ENCODE measurements at regions not wholly inside any gene's neighbourhood (a gene's known extent, or its start where the extent isn't known, plus 50 kb on each side); places are given as distances from the start of the nearest gene placed in this dataset.

DNA sequence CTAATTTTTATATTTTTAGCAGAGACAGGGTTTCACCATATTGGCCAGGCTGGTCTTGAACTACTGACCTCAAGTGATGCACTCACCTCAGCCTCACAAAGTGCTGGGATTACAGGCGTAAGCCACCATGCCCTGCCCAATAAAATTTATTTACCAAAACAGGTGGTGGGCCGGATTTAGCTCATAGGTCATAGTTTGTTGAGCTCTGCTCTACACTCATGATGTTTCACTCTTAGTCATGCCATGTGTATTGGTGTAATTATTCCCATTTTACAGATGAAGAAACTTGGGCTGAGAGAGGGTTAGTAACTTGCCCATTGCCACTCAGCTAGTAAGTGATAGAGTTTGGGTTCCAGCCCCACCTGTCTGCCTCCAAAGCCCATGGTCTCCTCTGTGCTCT lies 93.1 kb upstream of the WWC1 start:
- Histone ChIP-seq H3K4me1 (ENCODE audit: control insufficient read depth in 1 of 2, insufficient read depth in 2 of 2, low read length in 2 of 2) (no peaks in the 10 kb centered on the region), H3K4me3 (replicated peaks in 1 of 3; ENCODE audit: low read depth in 2 of 3, low read length in 3 of 3) (no peak overlapping the region), H3K4me2 (replicated peaks; ENCODE audit: extremely low read depth, low read length, poor library complexity, severe bottlenecking) (no peak overlapping the region), H3K9me3 (replicated peaks in 1 of 2; ENCODE audit: control insufficient read depth in 1 of 2, insufficient read depth in 1 of 2, low read length in 2 of 2) (no peaks in the 10 kb centered on the region), H3K9ac (ENCODE audit: insufficient read depth, low read length, poor library complexity, severe bottlenecking) (no peak overlapping the region), H3K36me3 (replicated peaks in 1 of 2; ENCODE audit: control insufficient read depth in 1 of 2, insufficient read depth in 2 of 2, low read length in 2 of 2) (no peaks in the 10 kb centered on the region), H3K27me3 (ENCODE audit: control insufficient read depth in 2 of 2, insufficient read depth in 2 of 2, low read length in 2 of 2) (no peaks in the 10 kb centered on the region), H4K20me1 (ENCODE audit: insufficient read depth, low read length) (no peaks in the 10 kb centered on the region), H2AFZ (ENCODE audit: insufficient read depth, low read depth, low read length, poor library complexity, severe bottlenecking) (no peak overlapping the region), H3K27ac (ENCODE audit: low read depth in 1 of 2, low read length in 2 of 2) (no peak overlapping the region), H3K79me2 (ENCODE audit: insufficient read depth, low read length) (no peaks in the 10 kb centered on the region)
- WGBS (ENCODE audit: insufficient coverage): 100% methylated on average over 1 of the region's 2 CpGs
- intact Hi-C loops (cut with micrococcal nuclease): no loop called here
- peaks cover 1 to 2% (median 2%) of the 10 kb centered on the region in 3 donors for H3K27me3 Mint-ChIP-seq (ENCODE audit: low read depth in 3 of 3)
- no peaks in the 10 kb centered on the region for H3K36me3 Mint-ChIP-seq
- TF ChIP-seq, protein P1, sequence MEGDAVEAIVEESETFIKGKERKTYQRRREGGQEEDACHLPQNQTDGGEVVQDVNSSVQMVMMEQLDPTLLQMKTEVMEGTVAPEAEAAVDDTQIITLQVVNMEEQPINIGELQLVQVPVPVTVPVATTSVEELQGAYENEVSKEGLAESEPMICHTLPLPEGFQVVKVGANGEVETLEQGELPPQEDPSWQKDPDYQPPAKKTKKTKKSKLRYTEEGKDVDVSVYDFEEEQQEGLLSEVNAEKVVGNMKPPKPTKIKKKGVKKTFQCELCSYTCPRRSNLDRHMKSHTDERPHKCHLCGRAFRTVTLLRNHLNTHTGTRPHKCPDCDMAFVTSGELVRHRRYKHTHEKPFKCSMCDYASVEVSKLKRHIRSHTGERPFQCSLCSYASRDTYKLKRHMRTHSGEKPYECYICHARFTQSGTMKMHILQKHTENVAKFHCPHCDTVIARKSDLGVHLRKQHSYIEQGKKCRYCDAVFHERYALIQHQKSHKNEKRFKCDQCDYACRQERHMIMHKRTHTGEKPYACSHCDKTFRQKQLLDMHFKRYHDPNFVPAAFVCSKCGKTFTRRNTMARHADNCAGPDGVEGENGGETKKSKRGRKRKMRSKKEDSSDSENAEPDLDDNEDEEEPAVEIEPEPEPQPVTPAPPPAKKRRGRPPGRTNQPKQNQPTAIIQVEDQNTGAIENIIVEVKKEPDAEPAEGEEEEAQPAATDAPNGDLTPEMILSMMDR (IDR thresholded peaks at IDR 0.05): no peak
- DNase-seq: no peak
- no peak overlapping the region for H3K4me3 Mint-ChIP-seq
- H3K9me3 Mint-ChIP-seq: peaks cover 0 to 2% (median 0%) of the 10 kb centered on the region in 7 donors
- H3K4me1 Mint-ChIP-seq: peaks cover 6% of the 10 kb centered on the region
- no peak overlapping the region for H3K27ac Mint-ChIP-seq

DNA sequence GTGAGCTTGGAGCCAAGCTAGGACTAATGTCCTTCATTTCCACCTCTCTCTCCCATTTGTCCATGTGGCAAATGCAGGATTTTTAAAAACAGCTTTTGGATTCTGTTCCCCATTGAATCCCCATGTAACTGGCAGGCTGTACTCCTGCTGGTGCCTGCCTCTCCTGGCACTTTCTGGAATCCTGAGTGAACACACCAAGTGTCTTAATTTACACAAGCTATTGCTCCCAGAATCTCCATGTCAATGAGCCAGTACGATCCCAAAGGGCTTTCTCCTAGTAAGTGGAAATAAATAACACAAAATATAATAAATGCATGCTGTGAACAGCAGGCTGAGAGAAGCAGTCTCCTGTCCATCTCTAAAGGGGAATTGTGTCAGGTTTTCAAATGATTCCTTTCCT lies 88.4 kb upstream of the WWC1 start:
- peaks cover 0 to 6% (median 0%) of the 10 kb centered on the region in 3 donors for H3K27me3 Mint-ChIP-seq (ENCODE audit: low read depth in 3 of 3)
- Histone ChIP-seq H3K27ac (ENCODE audit: low read depth in 1 of 2, low read length in 2 of 2) (no peak overlapping the region), H3K4me3 (replicated peaks in 1 of 3; ENCODE audit: low read depth in 2 of 3, low read length in 3 of 3) (no peak overlapping the region), H3K36me3 (replicated peaks in 1 of 2; ENCODE audit: control insufficient read depth in 1 of 2, insufficient read depth in 2 of 2, low read length in 2 of 2) (no peaks in the 10 kb centered on the region), H3K27me3 (ENCODE audit: control insufficient read depth in 2 of 2, insufficient read depth in 2 of 2, low read length in 2 of 2) (no peaks in the 10 kb centered on the region), H3K4me1 (ENCODE audit: control insufficient read depth in 1 of 2, insufficient read depth in 2 of 2, low read length in 2 of 2) (no peaks in the 10 kb centered on the region), H3K79me2 (ENCODE audit: insufficient read depth, low read length) (no peaks in the 10 kb centered on the region), H3K9ac (ENCODE audit: insufficient read depth, low read length, poor library complexity, severe bottlenecking) (no peak overlapping the region), H2AFZ (ENCODE audit: insufficient read depth, low read depth, low read length, poor library complexity, severe bottlenecking) (no peak overlapping the region), H3K9me3 (replicated peaks in 1 of 2; ENCODE audit: control insufficient read depth in 1 of 2, insufficient read depth in 1 of 2, low read length in 2 of 2) (no peaks in the 10 kb centered on the region), H3K4me2 (replicated peaks; ENCODE audit: extremely low read depth, low read length, poor library complexity, severe bottlenecking) (no peak overlapping the region), H4K20me1 (ENCODE audit: insufficient read depth, low read length) (no peaks in the 10 kb centered on the region)
- no peak for DNase-seq
- no CpG with 5 or more reads among the region's 1 CpG for WGBS (ENCODE audit: insufficient coverage)
- TF ChIP-seq, protein P1 (IDR thresholded peaks at IDR 0.05): no peak
- peaks cover 6% of the 10 kb centered on the region for H3K4me1 Mint-ChIP-seq
- no peak overlapping the region for H3K27ac Mint-ChIP-seq
- H3K9me3 Mint-ChIP-seq: peaks cover 0 to 3% (median 0%) of the 10 kb centered on the region in 7 donors
- H3K36me3 Mint-ChIP-seq: no peaks in the 10 kb centered on the region
- intact Hi-C loops (cut with micrococcal nuclease): no loop called here
- no peak overlapping the region for H3K4me3 Mint-ChIP-seq

All from CD14-positive monocyte (primary cell).